Neuronal stem cell (in vitro differentiated cells): ENCODE measurements at regions not wholly inside any gene's neighbourhood (a gene's known extent, or its start where the extent isn't known, plus 50 kb on each side); places are given as distances from the start of the nearest gene placed in this dataset.

Experiments
- DNase-seq: peaks from one replicate; pipeline ENCODE4 v3.0.0-alpha.2; 2013; ENCODE audit warnings: low spot score
- H2AFZ ChIP-seq: one replicate; pipeline ENCODE4 v1.6.1; 2013; ENCODE audit warnings: mild to moderate bottlenecking, low read length, inconsistent platforms
- H2AK5ac ChIP-seq: 2 replicates; pipeline ENCODE4 v1.6.1; 2013; ENCODE audit warnings: low read depth, mild to moderate bottlenecking, inconsistent platforms, low read length, moderate library complexity, mixed read lengths
- H2BK120ac ChIP-seq: 2 replicates; pipeline ENCODE4 v1.6.1; 2013; ENCODE audit warnings: low read depth, mild to moderate bottlenecking, inconsistent platforms, low read length, moderate library complexity, mixed read lengths
- H2BK12ac ChIP-seq: one replicate; pipeline ENCODE4 v1.6.1; 2013; ENCODE audit warnings: low read length, inconsistent platforms
- H2BK15ac ChIP-seq: 2 replicates; pipeline ENCODE4 v1.6.1; 2013; ENCODE audit warnings: mild to moderate bottlenecking, low read length, inconsistent platforms, mixed read lengths
- H2BK5ac ChIP-seq: one replicate; pipeline ENCODE4 v1.6.1; 2013; ENCODE audit warnings: inconsistent platforms, mild to moderate bottlenecking, low read length, moderate library complexity
- H3K14ac ChIP-seq: one replicate; pipeline ENCODE4 v1.6.1; 2013; ENCODE audit warnings: low read length, inconsistent platforms
- H3K18ac ChIP-seq: 2 replicates; pipeline ENCODE4 v1.6.1; 2013; ENCODE audit warnings: low read length, inconsistent platforms
- H3K23ac ChIP-seq: 2 replicates; pipeline ENCODE4 v1.6.1; 2013; ENCODE audit warnings: low read depth, mild to moderate bottlenecking, mixed read lengths, low read length, inconsistent platforms; ENCODE audit not compliant: poor library complexity
- H3K27ac ChIP-seq: replicated peaks from 3 replicates; pipeline ENCODE4 v1.5.1; 2013; ENCODE audit warnings: low read length, inconsistent platforms
- H3K27me3 ChIP-seq, 3 experiments: 2 replicates each; pipeline ENCODE4 v1.6.1; 2013; ENCODE audit warnings: low read length in 3 of 3, mild to moderate bottlenecking in 2 of 3, inconsistent platforms in 1 of 3, low read depth in 1 of 3, mixed read lengths in 1 of 3, moderate library complexity in 1 of 3; ENCODE audit not compliant: control insufficient read depth in 3 of 3, insufficient read depth in 3 of 3
- H3K36me3 ChIP-seq, 2 donors: replicated peaks in 1 of 2; 2 replicates each; pipeline ENCODE4 v1.6.1; 2013; ENCODE audit warnings: low read length in 2 of 2; ENCODE audit not compliant: control insufficient read depth in 2 of 2, insufficient read depth in 2 of 2
- H3K4ac ChIP-seq: 2 replicates; pipeline ENCODE4 v1.6.1; 2013; ENCODE audit warnings: inconsistent platforms, mild to moderate bottlenecking, low read length, moderate library complexity
- H3K4me1 ChIP-seq, 2 donors: 1 replicate in 1 of 2; 2 replicates in 1 of 2; pipeline ENCODE4 v1.6.1; 2013; ENCODE audit warnings: low read length in 2 of 2, low read depth in 1 of 2; ENCODE audit not compliant: control insufficient read depth in 2 of 2, insufficient read depth in 1 of 2
- H3K4me2 ChIP-seq: one replicate; pipeline ENCODE4 v1.6.1; 2013; ENCODE audit warnings: mild to moderate bottlenecking, low read length, inconsistent platforms; ENCODE audit not compliant: insufficient read depth, poor library complexity, severe bottlenecking
- H3K4me3 ChIP-seq, 2 donors: 2 replicates each; pipeline ENCODE4 v1.5.1; 2013; ENCODE audit warnings: low read length in 2 of 2, mild to moderate bottlenecking in 2 of 2, inconsistent platforms in 1 of 2, moderate library complexity in 1 of 2
- H3K79me1 ChIP-seq: one replicate; pipeline ENCODE4 v1.6.1; 2013; ENCODE audit warnings: low read depth, mild to moderate bottlenecking, inconsistent platforms, low read length, moderate library complexity
- H3K9ac ChIP-seq: one replicate; pipeline ENCODE4 v1.6.1; 2013; ENCODE audit warnings: mild to moderate bottlenecking, low read depth, low read length, inconsistent platforms; ENCODE audit not compliant: poor library complexity
- H3K9me3 ChIP-seq, 2 donors: replicated peaks in 1 of 2; 2 replicates each; pipeline versions ENCODE3 to v1.6.1; 2013; ENCODE audit warnings: low read length in 2 of 2, mild to moderate bottlenecking in 2 of 2, inconsistent platforms in 1 of 2, low read depth in 1 of 2, mixed read lengths in 1 of 2, moderate library complexity in 1 of 2; ENCODE audit not compliant: control insufficient read depth in 2 of 2, insufficient read depth in 1 of 2
- H4K8ac ChIP-seq: one replicate; pipeline ENCODE4 v1.6.1; 2013; ENCODE audit warnings: low read depth, mild to moderate bottlenecking, inconsistent platforms, low read length, moderate library complexity
- H4K91ac ChIP-seq: one replicate; pipeline ENCODE4 v1.6.1; 2013; ENCODE audit warnings: low read length, low read depth, mild to moderate bottlenecking, inconsistent platforms; ENCODE audit not compliant: poor library complexity
- WGBS, 2 donors: extraction: QIAGEN DNeasy Blood & Tissue Kit; methylation state at CpG; one replicate each; pipeline ENCODE4 v1.1.7; 2013; ENCODE audit warnings: missing lambda C conversion rate in 2 of 2, mixed read lengths in 1 of 2; ENCODE audit not compliant: insufficient read length in 2 of 2, insufficient replicate concordance in 1 of 2; ENCODE audit errors: extremely low coverage in 2 of 2; 5-methylcytosine and 5-hydroxymethylcytosine counted together

DNA sequence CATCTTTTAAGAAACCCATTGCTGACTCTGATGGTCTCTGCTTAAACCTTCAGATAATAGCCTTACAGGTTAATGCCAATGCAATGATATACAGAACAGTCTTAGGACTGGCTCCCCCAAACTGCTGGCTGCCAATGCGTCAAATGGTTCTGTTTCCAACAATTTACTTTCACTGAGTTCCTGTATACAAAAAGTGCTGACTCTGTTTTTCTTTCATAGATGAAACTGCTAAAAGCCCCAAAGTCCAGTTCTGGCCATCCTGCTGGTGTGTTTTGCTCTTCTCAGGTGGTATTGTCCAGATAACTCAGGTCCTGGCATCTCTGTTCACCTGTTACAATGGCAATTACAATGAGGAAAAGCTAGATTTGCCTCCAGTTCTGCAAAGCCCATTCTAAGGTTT, 326.9 kb downstream of the GRIN2B start:
- no peak for DNase-seq
- Histone ChIP-seq H2BK120ac (no peak overlapping the region), H2BK12ac (no peak overlapping the region), H2AFZ (no peak overlapping the region), H4K91ac (no peak overlapping the region), H3K4me2 (no peak overlapping the region), H3K27me3 (no peaks in the 10 kb centered on the region), H2BK5ac (no peak overlapping the region), H3K9ac (no peak overlapping the region), H2BK15ac (no peak overlapping the region), H3K4ac (no peak overlapping the region), H3K4me3 (no peak overlapping the region), H3K14ac (no peak overlapping the region), H3K36me3 (no peaks in the 10 kb centered on the region), H3K9me3 (no peaks in the 10 kb centered on the region), H2AK5ac (no peak overlapping the region), H3K27ac (no peak overlapping the region), H3K79me1 (no peaks in the 10 kb centered on the region), H4K8ac (no peak overlapping the region), H3K18ac (no peak overlapping the region), H3K23ac (no peak overlapping the region), H3K4me1 (no peaks in the 10 kb centered on the region)
- WGBS, 2 donors: no CpG with 5 or more reads among the region's 1 CpG

- Histone ChIP-seq H3K4me3 (no peak overlapping the region), H2AFZ (no peak overlapping the region), H3K27ac (no peak overlapping the region), H3K4ac (no peak overlapping the region), H3K23ac (no peak overlapping the region), H3K14ac (no peak overlapping the region), H3K27me3 (no peaks in the 10 kb centered on the region), H3K9me3 (no peaks in the 10 kb centered on the region), H3K36me3 (no peaks in the 10 kb centered on the region), H3K79me1 (no peaks in the 10 kb centered on the region), H2BK15ac (no peak overlapping the region), H2BK12ac (no peak overlapping the region), H2AK5ac (no peak overlapping the region), H3K4me2 (no peak overlapping the region), H2BK120ac (no peak overlapping the region), H3K18ac (no peak overlapping the region), H2BK5ac (no peak overlapping the region), H3K4me1 (no peaks in the 10 kb centered on the region), H3K9ac (no peak overlapping the region), H4K91ac (no peak overlapping the region), H4K8ac (no peak overlapping the region)
- no peak for DNase-seq
- no CpG with 5 or more reads among the region's 1 CpG for WGBS, 2 donors
Observed at GRCh38 chr12:13652105-13652504, 329.3 kb downstream of the GRIN2B start.

DNA sequence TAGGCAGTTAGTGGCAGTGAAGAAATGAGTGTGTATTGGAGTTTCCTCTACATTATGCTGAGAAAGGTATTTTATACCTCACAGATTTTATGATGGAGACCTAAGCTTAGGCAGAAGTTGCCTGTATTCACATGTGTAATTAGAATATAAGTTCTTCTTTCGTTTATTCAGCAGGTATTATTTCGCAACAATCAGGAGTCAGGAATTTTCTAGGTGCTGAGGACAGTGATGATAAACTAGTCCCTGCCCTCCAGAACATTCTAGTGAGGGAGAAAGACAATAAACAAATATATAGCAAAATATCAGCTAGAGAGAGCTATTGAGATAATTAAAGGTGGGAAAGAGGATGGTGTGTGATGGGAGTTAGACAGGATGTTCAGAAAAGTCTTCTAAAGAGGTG, 345.7 kb downstream of the GRIN2B start:
- no peak overlapping the region for H2BK15ac ChIP-seq
- H3K9ac ChIP-seq: no peak overlapping the region
- no peaks in the 10 kb centered on the region for H3K36me3 ChIP-seq
- no peak overlapping the region for H3K27ac ChIP-seq
- no peak overlapping the region for H4K91ac ChIP-seq
- H3K4me2 ChIP-seq: no peak overlapping the region
- WGBS, 2 donors: no CpG with 5 or more reads among the region's 2 CpGs
- H3K18ac ChIP-seq: no peak overlapping the region
- no peak overlapping the region for H3K14ac ChIP-seq
- H2BK120ac ChIP-seq: no peak overlapping the region
- H2BK12ac ChIP-seq: no peak overlapping the region
- no peak overlapping the region for H3K4ac ChIP-seq
- no peak overlapping the region for H3K4me3 ChIP-seq
- H3K27me3 ChIP-seq: no peaks in the 10 kb centered on the region
- no peak overlapping the region for H3K23ac ChIP-seq
- H3K9me3 ChIP-seq: no peaks in the 10 kb centered on the region
- no peak overlapping the region for H2BK5ac ChIP-seq
- no peaks in the 10 kb centered on the region for H3K4me1 ChIP-seq
- H3K79me1 ChIP-seq: no peaks in the 10 kb centered on the region
- DNase-seq: no peak
- H4K8ac ChIP-seq: no peak overlapping the region
- H2AFZ ChIP-seq: no peak overlapping the region
- no peak overlapping the region for H2AK5ac ChIP-seq

GRCh38 chr12:13631873-13632272, 349.5 kb downstream of the GRIN2B start:
- Histone ChIP-seq H4K8ac (no peak overlapping the region), H3K27me3 (no peaks in the 10 kb centered on the region), H2BK120ac (no peak overlapping the region), H3K27ac (no peak overlapping the region), H2BK15ac (no peak overlapping the region), H2AFZ (no peak overlapping the region), H2AK5ac (no peak overlapping the region), H3K4me2 (no peak overlapping the region), H3K18ac (no peak overlapping the region), H3K79me1 (no peaks in the 10 kb centered on the region), H3K4ac (no peak overlapping the region), H3K23ac (no peak overlapping the region), H3K14ac (no peak overlapping the region), H3K4me3 (no peak overlapping the region), H2BK12ac (no peak overlapping the region), H3K4me1 (no peaks in the 10 kb centered on the region), H4K91ac (no peak overlapping the region), H3K9me3 (no peaks in the 10 kb centered on the region), H3K9ac (no peak overlapping the region), H3K36me3 (no peaks in the 10 kb centered on the region), H2BK5ac (no peak overlapping the region)
- WGBS, 2 donors: no CpG with 5 or more reads among the region's 2 CpGs
- no peak for DNase-seq
